ENCODE measurements at regions not wholly inside any gene's neighbourhood (a gene's known extent, or its start where the extent isn't known, plus 50 kb on each side); places are given as distances from the start of the nearest gene placed in this dataset.

DNA sequence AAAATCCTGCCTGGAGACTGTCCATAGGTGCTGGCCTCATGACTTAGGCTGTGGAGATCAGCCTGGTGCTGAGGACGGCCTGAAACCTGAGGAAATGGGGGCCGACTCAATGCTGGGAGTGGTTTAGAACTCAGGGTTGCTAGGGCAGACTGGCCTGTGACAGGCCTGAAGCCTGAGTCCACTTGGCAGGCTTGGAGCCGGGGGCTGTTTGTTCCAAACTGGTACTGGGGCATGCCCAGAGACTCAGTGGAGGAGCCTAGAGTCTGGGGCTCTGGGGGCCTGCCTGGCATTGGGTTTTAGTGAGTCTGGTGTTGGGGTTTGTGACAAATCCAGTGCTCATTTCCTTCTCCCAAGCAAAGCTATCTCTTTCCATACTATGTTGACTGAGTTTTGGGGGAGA, 489.7 kb upstream of the CNKSR2 start:
- DNase-seq (ENCODE audit: low read depth in 2 of 3, low spot score in 1 of 3): no peak

DNA sequence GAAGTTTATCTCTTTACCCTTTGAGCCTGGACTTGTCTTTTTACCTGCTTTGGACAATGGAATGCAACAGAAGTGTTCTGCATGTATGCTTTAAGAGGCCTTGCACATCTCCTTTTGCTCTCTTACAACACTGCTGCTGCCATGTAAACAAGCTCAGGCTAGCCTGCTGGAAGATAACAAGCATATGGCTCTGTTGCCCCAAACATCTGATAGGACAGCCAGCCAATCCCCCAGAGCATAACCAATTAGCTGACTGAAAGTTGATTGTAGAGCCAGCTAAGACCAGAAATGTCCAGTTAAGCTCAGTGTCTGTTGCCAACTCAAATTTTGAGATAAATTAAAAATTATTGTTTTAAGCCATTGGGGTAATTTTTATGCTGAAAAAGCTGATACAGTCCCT, 510.6 kb upstream of the CNKSR2 start:
- DNase-seq (ENCODE audit: low read depth in 2 of 3, low spot score in 1 of 3): no peak

DNA sequence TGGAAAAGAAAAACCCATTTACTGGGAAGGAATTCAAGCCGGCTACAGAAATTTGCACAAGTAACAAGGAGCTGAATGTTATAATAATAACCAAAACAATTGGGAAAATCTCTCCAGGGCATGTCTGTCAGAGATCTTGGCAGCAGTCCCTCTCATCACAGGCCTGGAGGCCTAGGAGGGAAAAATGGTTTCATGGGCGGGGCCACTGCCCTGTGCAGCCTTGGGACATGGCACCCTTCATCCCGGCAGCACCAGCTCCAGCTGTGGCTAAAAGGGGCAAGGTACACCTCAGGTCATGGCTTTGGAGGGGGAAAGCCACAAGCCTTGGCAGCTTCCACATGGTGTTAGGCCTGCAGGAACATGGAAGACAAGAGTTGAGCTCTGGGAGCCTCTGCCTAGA, 513.1 kb upstream of the CNKSR2 start:
- DNase-seq (ENCODE audit: low read depth in 2 of 3, low spot score in 1 of 3): no peak

DNA sequence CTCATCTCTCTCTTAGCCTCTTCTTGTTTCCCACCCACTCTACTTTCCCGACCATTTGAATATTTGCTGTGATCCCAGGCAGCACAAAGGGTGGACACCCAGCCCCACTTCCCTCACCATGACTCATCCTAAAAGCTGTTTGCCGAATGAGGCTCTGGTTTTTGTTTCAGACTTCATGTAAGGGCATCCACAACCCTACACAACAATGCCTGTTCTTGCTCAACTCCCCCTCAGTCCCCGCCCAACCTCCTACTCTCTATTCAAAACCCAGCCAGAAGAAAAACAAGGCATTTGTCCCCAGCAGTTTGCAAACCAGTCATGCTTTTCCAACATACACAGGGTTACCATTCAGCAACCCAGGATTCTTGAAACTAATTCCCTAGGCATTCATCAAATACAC, 516.5 kb upstream of the CNKSR2 start:
- no peak for DNase-seq (ENCODE audit: low read depth in 2 of 3, low spot score in 1 of 3)

DNA sequence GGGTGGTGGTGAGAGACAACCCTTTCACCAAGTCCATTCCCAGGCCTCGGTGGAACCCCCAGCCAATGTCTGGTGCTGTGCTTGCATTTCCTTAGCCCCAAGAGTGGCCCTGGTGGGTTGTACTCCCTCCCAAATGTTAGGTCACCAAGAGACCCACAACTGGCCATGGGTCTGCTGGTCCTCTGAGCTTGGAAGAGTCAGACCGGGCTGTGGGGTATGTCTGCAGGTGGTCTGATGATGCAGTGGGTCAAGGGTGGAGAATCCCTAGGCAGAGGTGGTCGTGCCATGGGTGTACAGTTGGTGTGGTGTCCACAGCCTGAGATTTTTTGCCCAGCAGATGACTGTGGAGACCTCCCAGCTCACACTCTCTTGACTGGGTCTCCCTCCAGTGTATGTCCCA, 535.7 kb upstream of the CNKSR2 start:
- DNase-seq (ENCODE audit: low read depth in 2 of 3, low spot score in 1 of 3): no peak

DNA sequence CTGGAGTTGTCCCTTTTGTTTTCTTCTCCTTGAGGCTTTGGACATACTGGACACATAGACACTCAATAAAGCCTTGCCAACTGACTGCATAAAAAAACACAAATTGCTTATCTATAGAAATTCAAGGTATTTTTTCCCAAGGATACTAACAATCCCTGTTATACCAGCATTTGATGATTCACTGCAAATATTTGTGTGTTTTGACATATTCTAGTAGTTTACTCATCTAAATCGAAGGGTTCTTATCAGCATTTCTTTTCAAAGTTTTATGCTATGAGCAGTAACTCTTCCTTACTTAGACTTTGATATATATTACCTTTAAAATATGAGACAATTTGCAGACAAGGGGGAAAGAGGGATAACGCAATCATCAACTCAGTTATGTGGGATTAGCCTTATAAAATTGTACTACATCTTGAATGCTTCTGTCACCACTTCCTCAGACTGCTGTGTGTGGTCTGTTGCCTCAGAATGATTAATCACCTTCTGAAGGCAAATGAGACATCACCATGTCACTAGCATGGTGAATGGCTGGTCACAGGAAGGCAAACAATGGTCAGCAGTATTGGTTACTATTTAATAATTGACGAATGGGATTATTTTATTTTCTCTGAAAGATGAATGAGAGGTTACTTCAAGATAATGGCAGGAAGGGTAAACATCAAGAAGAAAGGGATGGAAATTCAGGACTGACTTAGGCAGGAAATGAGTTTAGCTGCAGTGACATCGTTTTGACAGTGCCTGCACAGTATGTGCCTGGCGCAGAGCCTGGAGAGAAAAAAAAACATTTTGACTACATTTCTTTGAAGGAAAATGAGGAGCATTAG, 544.3 kb upstream of the CNKSR2 start:
- no peak for DNase-seq (ENCODE audit: low read depth in 2 of 3, low spot score in 1 of 3)

DNA sequence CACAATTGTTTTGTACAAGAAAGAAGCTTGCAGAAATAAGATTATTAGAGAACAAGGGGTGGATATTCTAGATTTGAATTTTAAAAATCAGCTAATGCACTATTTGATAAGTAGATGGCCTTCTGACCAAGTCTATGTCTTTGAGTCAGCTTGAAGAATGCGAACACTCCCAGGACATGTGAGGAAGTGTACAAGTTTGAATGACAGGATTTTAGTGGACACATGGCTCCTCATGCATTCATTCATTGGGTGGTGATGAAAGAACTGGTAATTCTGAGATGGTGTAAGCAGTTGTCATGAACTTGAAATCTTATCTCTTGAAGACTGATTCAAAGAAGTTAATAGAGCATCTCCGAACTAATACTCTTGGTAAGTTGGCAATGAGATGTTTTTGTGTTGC, 548.2 kb upstream of the CNKSR2 start:
- DNase-seq (ENCODE audit: low read depth in 2 of 3, low spot score in 1 of 3): no peak

DNA sequence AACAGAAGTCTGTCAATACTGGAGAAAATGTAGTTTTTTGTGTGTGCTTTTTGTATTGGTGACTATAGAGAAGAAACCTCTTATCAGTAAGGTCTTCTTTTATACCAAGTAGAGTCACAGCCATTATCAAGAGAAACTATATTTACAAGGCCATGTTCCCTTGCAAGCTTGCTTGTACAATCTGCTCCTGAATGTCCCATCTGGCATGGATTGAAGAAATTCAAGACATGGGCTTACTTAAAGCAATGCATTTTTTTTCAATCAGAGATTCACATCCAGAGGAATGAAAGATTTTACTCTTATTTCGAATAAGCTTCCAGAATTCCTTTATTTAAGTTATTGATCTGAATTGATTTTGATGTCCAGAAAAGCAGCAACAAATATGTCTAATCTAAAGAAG, 537.3 kb upstream of the RPS6KA3 start:
- no peak for DNase-seq (ENCODE audit: low read depth in 2 of 3, low spot score in 1 of 3)

DNA sequence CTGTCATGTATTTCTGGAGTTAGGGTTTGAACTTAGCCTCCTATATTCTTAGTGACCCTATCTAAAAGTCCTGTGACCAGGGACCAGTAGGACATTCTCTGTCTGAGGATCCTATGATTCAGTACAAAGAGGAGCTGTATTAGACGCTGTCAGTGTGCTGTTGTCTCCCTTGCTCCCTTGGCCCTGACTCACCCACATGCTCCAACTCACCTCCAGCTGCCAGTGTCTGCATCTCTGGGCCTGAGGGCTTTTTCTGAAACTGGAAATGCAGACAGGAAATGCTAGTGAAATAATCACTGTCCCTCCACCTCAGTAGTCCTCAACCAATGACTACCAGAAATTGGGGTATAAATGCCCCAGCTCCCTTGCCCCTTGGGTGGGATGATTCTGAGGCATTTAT, 535.3 kb upstream of the RPS6KA3 start:
- DNase-seq (ENCODE audit: low read depth in 2 of 3, low spot score in 1 of 3): no peak

DNA sequence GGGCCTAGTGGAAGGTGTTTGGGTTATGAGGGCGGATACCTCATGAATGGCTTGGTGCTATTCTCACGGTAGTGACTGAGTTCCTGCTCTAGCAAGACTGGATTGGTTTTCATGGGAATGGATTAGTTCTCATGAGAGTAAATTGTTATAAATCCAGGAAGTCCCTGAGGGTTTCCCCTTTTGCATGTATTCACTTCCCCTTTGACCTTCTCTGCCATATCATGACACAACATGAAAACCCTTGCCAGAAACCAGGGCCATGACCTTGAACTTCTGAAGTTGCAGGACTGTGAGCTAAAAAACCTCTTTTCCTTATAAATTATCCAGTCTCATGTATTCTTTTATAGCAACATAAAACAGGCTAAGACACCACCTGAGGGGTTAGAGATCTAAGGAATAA, 529.7 kb upstream of the RPS6KA3 start:
- no peak for DNase-seq (ENCODE audit: low read depth in 2 of 3, low spot score in 1 of 3)

DNA sequence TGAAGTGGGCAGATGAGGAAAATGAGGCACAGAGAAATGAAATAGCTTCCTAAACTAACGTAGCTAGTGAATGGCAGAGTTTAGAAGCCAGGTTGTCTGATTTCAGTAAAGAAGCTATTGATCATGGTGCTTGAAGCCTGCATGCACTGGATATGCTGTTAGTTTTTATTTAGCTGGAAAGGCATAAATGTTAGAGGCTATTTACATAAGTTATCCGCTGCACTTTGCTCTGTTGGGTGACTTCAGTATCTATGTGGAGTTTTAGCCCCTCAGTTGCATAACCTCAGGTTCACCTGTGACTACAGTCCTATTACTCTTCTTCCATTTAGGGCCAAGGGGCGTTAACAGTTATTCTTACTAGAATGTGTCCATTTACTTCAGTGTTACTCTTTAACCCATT, 522.4 kb upstream of the RPS6KA3 start:
- DNase-seq (ENCODE audit: low read depth in 2 of 3, low spot score in 1 of 3): no peak

DNA sequence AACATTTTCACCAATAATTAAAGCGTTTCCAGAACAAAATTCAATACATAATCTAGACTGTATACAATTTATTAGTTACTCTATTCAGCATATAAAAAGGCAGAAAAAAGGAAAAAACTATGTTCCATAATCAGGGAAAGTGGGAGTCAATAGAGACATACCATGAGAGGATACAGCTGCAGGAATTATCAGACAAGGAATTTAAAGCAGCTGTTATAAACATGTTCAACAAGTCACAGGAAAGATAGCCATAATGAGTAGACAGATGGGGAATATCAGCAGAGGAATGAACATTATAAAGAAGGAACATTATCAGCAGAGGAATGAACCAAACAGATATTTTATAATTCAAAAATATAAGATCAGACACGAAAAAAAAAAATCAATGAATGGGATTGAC, 500.6 kb upstream of the RPS6KA3 start:
- no peak for DNase-seq (ENCODE audit: low read depth in 2 of 3, low spot score in 1 of 3)

DNA sequence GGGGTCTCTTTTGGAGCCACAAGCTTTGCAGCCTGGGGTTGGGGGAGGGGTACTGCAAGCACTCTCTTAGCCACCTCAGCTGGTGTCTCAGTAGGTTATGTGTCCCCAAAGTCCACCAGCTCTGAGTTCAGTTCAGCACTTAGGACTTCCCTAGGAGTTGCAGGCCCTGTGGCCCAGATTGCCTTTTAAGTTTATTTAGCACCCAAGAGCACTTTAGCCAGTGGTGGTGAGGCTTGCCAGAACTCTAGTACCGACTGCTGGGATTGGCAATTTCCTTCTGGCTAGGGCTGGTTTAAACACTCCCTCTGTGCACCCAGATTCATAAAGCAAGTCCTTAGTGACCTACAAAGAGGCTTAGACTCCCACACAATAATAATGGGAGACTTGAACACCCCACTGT, 489.9 kb upstream of the RPS6KA3 start:
- DNase-seq (ENCODE audit: low read depth in 2 of 3, low spot score in 1 of 3): no peak

DNA sequence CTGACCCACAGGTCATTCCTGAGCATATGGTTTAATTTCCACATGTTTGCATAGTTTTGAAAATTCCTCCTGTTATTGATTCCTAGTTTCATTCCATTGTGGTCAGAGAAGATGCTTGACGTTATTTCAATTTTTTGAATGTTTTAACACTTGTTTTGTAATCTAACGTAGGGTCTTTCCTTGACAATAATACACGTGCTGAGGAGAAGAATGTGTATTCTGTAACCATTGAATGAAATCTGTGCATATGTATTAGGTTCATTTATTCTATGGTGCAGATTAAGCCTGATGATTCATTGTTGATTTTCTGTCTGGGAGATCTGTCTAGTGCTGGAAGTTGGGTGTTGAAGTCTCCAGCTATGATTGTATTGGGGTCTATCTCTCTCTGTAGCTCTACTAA, 486.4 kb upstream of the RPS6KA3 start:
- no peak for DNase-seq (ENCODE audit: low read depth in 2 of 3, low spot score in 1 of 3)

DNA sequence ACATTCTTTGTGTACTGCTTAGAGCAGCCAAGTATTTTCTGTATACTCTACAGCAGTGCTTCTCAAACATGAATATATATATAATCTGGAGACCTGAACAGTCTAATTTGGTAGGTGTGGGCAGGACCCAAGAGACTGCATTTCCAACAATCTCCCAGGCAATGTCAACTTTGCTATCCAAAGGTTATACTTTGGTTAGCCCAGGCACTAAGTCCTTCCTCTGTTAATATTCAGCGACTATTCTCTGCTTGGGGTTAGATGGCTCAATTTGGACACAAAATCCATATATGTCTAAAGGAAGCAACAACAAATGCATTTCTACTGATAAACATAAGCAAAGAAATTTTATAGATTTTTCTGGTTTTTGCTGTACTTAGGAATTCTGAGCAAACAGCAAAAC, 480.0 kb upstream of the RPS6KA3 start:
- no peak for DNase-seq (ENCODE audit: low read depth in 2 of 3, low spot score in 1 of 3)

DNA sequence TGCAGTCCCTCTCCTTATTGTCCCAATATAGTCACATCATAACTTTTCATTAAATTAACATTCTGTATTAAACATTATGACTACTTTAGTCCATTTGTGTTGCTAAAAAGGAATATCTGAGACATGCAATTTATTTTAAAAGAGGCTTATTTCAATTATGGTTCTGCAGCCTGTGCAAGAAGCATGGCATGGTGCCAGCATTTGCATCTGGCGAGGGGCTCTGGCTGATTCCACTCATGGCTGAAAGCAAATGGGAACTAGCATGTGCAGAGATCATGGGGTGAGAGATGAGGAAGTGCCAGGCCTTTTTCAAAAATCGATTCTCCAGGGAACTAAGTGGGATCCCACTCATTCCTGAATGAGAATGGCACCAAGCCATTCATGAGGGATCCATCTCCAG, 476.3 kb upstream of the RPS6KA3 start:
- no peak for DNase-seq (ENCODE audit: low read depth in 2 of 3, low spot score in 1 of 3)

DNA sequence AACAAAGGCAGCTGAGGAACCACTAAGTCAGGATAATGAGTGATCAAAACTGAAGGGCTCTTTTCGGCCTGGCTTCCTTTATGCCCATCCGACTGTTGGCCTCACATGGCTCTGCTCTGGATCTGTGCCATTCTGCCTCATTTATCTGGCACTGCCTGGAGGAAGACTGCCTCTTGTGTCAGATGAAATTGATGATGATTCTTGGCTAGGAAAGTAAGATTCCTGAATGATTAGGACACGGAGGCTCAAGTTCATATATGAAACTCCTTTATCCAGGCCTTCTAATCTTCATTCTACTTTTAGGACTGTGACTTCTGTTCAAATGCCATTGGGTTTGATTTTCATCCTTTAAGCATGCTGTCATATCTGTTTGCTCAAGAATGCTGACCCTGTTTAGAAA, 475.4 kb upstream of the RPS6KA3 start:
- DNase-seq (ENCODE audit: low read depth in 2 of 3, low spot score in 1 of 3): no peak

DNA sequence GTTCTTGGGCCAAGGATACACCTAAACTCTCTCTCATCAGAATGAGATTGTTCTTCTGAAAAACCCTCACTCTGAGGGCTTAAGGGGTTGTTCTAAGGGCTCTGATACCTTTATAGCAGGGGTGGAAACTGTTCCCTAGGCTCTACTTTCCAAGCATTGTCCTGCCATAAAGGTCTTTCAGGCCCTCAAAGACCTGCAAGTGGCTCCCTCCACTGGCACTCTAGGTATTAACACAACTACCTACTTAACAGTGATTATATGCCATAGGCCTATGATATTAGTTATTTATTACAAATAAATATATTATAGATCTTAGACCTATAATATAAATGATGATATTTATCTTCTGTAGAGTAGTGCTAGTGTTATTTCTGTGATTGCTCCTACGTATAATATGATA, 473.7 kb upstream of the RPS6KA3 start:
- DNase-seq (ENCODE audit: low read depth in 2 of 3, low spot score in 1 of 3): no peak

DNA sequence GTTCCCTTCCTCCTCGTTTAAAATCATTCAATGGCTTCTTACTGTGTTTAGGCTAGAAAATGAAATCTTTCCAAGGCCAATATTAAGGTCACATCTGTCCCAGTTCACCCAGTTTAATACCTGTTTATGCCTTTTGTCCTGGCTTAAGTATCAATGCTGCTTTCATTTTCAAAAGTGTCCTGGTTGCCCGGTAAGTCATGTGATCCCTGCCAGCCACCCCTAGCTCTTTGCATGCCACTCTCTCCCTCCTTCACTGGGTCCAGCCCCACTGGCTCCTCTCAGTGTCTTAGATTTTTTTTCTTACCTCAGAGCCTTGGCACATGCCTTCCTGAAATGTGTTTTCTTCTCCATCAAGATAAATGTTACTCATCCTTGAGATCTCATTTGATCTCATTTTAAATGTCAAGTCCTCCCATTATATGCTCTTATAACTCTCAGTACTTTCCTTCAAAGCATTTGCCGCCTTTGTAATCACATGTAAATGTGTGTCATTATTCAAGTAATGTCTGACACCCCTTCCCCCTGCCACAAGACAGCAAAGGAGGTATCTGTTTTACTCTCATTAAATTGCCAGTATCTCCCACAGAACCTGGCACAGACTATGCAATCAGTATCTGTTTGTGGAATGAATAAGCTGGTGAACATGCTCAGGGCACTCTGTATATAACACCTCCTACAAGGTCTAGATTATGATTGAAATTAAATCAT, 472.5 kb upstream of the RPS6KA3 start:
- no peak for DNase-seq (ENCODE audit: low read depth in 2 of 3, low spot score in 1 of 3)

DNA sequence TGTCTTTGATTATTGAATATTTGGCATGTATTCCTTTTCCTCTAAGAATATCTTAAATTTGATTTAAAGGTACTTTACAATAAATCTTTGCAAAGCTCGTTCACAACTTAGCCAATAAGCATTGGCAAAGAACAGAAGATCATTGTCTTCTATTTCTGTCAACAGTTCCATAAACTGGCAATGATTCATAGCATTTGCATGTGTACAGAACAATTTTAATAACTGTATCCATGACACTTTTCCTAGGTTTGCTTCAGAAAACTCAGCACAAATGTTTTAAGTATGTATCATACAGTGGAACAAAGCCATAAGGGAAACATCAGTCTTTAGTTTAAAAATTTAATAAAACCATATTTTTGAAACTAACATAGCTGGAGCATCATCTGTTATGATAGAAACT, 462.7 kb upstream of the RPS6KA3 start:
- DNase-seq (ENCODE audit: low read depth in 2 of 3, low spot score in 1 of 3): no peak

DNA sequence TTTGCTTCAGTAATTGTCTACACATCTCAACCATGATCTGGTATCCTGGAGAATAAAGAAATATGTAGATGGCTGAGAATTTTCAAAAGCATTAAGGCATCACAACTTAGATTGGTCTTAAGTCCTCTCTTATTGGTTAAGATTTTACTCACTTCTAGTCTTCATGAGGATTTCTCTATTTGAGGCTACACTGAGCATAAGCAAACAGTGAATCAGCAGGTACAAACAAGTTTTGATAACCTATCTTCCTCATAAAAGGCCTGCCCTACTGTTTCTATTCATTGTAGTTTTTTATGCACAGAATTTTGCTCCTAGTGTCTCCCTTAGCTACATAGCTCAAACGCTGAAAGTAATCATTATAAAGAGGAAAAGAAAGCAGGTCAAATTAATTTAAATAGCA, 460.7 kb upstream of the RPS6KA3 start:
- no peak for DNase-seq (ENCODE audit: low read depth in 2 of 3, low spot score in 1 of 3)

DNA sequence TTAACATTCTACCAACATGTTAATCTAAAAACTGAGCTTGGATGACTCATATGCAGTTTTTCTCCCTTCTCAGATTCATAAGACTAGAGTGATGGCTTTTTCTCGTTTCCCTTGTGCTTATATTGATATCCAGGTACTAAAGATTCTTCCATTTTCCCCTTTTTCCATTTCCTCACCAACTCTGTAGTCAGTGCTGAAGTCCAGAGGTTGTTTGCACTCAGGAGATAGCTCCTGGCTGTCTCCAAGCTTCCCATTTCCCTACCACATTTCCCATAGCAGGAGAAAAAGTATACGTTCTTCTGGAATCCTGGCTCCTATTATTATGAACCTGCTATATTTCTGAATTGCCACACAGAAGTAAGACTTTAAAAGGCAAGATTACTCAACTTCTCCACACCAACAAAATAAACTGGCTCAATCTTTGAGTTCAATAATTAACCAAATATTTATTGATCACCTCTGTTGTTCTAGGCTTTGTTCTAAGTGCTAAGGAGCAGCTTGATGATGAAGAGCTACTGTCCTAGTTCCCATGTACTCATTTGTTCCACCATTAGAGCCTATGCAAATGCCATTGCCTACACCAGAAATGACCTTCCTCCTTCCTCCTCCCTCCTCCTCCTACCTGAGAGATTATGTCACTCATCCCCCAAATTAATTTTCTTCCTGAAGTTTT, 454.4 kb upstream of the RPS6KA3 start:
- DNase-seq (ENCODE audit: low read depth in 2 of 3, low spot score in 1 of 3): no peak

Measured in stimulated activated CD4-positive, alpha-beta T cell treated with anti-CD3 and anti-CD28 coated beads, Interleukin-12 subunit alpha, Interleukin-12 subunit beta, amount 100 ng/mL, for 48 hours (primary cell).